ENCODE measurements at regions not wholly inside any gene's neighbourhood (a gene's known extent, or its start where the extent isn't known, plus 50 kb on each side); places are given as distances from the start of the nearest gene placed in this dataset.

DNA sequence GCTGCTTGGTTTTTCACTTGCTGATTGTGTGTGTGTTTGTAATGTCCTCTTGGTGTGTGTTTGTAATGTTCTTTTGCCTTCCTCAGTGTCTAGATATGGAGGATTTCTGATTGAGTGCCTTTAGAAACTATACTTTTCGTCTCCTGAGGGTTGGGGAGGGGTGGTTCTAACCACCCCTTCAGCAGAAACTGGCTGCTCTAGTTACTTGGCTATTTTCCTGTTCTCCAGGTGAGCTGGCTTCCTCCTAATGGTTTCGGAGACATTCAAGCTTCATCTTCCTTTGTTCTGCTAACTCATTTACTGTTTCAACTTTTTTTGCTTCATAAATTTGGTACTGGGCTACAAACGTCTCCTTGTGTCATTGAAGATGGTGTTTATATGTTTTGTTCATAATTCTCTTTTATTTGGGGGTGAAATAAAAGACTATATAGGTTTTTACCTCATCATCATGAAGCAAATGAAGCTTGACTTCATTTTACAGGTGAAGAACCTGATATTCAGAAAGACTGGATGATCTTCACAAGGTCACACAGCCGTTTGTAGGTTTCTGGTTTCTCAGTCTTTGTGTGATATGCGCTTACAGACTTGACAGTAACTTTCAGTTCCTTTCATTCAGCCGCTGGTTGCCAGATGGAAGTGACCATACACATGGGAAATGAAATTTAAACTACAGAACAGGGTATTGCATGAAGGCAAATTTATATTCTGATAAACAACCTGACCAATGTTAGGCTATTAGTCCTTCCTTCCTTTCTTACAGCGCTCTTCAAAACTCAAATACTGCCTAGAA lies 238.5 kb downstream of the GALR1 start:
- Histone ChIP-seq H3K9me3 (no peaks in the 10 kb centered on the region), H3K27me3 (replicated peaks; ENCODE audit: insufficient read depth) (no peaks in the 10 kb centered on the region), H3K4me3 (no peak overlapping the region), H3K4me1 (ENCODE audit: control insufficient read depth in 1 of 2, low read depth in 2 of 2) (no peaks in the 10 kb centered on the region), H3K36me3 (no peaks in the 10 kb centered on the region), H3K27ac (no peak overlapping the region)
- TF ChIP-seq CTCF (IDR thresholded peaks at IDR 0.05): no peak
- ATAC-seq (ENCODE audit: insufficient number of reproducible peaks, low FRiP score, low read depth): no peak
- no peak for DNase-seq (ENCODE audit: low spot score)

DNA sequence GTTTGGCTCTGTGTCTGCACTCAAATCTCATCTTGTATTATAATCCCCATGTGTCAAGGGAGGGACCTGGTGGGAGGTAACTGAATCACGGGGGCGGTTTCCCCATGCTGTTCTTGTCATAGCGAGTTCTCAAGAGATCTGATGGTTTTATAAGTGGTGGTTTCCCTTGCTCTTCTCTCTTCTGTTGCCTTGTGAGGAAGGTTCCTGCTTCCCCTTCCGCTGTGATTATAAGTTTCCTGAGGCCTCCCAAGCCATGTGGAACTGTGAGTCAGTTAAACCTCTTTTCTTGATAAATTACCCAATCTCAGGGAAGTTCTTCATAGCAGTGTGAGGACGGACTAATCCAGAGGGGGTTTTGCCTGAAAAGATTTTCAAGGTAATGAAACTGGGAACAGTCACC lies 245.4 kb downstream of the GALR1 start:
- Histone ChIP-seq H3K9me3 (no peaks in the 10 kb centered on the region), H3K4me3 (no peak overlapping the region), H3K4me1 (ENCODE audit: control insufficient read depth in 1 of 2, low read depth in 2 of 2) (no peaks in the 10 kb centered on the region), H3K27ac (no peak overlapping the region), H3K27me3 (replicated peaks; ENCODE audit: insufficient read depth) (no peaks in the 10 kb centered on the region), H3K36me3 (no peaks in the 10 kb centered on the region)
- ATAC-seq (ENCODE audit: insufficient number of reproducible peaks, low FRiP score, low read depth): no peak
- DNase-seq (ENCODE audit: low spot score): no peak
- TF ChIP-seq CTCF (IDR thresholded peaks at IDR 0.05): no peak

- no peaks in the 10 kb centered on the region for H3K27me3 ChIP-seq (replicated peaks; ENCODE audit: insufficient read depth)
- no peak overlapping the region for H3K4me3 ChIP-seq
- no peak for TF ChIP-seq CTCF (IDR thresholded peaks at IDR 0.05)
- ATAC-seq (ENCODE audit: insufficient number of reproducible peaks, low FRiP score, low read depth): no peak
- H3K9me3 ChIP-seq: no peaks in the 10 kb centered on the region
- H3K27ac ChIP-seq: no peak overlapping the region
- DNase-seq (ENCODE audit: low spot score): no peak
- H3K36me3 ChIP-seq: no peaks in the 10 kb centered on the region
- H3K4me1 ChIP-seq (ENCODE audit: control insufficient read depth in 1 of 2, low read depth in 2 of 2): no peaks in the 10 kb centered on the region
Observed at GRCh38 chr18:77495982-77496690, 246.5 kb downstream of the GALR1 start.

DNA sequence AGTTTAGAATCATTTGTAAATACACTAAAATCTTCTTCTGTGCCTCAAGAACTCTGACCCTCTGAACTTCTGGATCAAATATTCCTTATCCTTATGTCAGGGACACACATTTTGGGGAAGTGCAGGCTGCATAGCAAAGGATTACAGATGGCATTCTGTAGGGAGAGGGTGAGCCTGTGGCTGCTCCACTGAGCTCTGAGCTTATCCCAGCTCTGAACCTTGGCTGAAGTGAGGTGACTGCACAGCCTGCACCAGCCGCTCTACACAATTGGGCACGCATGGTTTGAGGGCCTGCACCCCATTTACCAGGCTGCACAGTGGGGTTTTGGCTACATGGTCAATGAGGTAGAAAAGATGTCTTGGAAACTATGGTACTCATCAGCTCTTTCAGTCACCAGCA lies 251.6 kb downstream of the GALR1 start:
- Histone ChIP-seq H3K27me3 (replicated peaks; ENCODE audit: insufficient read depth) (no peaks in the 10 kb centered on the region), H3K36me3 (no peaks in the 10 kb centered on the region), H3K4me3 (no peak overlapping the region), H3K4me1 (ENCODE audit: control insufficient read depth in 1 of 2, low read depth in 2 of 2) (no peaks in the 10 kb centered on the region), H3K27ac (no peak overlapping the region), H3K9me3 (no peaks in the 10 kb centered on the region)
- ATAC-seq (ENCODE audit: insufficient number of reproducible peaks, low FRiP score, low read depth) (no peak), DNase-seq (ENCODE audit: low spot score) (no peak)
- no peak for TF ChIP-seq CTCF (IDR thresholded peaks at IDR 0.05)

DNA sequence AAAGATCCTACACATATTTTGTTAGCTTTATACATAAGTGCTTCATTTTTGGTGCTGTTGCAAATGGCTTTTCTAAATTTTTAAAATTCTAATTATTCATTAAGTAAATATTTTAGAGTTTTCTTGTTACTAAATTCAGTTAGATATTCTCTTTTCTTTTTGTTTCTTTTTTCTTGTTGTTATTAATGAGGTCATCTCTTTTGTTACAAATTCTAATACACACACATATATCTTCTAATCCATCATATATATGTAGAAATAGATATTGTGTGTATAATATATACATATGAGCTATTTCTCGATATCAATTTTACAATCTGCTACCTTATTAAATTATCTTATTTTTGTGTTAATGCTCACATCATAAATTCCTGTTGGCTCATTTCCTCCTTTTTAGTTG lies 255.9 kb downstream of the GALR1 start:
- no peaks in the 10 kb centered on the region for H3K9me3 ChIP-seq
- no peak for TF ChIP-seq CTCF (IDR thresholded peaks at IDR 0.05)

More for the DNA sequence above, 255.9 kb downstream of the GALR1 start:
- Histone ChIP-seq H3K27ac (no peak overlapping the region), H3K36me3 (no peaks in the 10 kb centered on the region), H3K27me3 (replicated peaks; ENCODE audit: insufficient read depth) (no peaks in the 10 kb centered on the region), H3K4me3 (no peak overlapping the region), H3K4me1 (ENCODE audit: control insufficient read depth in 1 of 2, low read depth in 2 of 2) (no peaks in the 10 kb centered on the region)
- ATAC-seq (ENCODE audit: insufficient number of reproducible peaks, low FRiP score, low read depth) (no peak), DNase-seq (ENCODE audit: low spot score) (no peak)
